ENCODE measurements at regions not wholly inside any gene's neighbourhood (a gene's known extent, or its start where the extent isn't known, plus 50 kb on each side); places are given as distances from the start of the nearest gene placed in this dataset.

DNA sequence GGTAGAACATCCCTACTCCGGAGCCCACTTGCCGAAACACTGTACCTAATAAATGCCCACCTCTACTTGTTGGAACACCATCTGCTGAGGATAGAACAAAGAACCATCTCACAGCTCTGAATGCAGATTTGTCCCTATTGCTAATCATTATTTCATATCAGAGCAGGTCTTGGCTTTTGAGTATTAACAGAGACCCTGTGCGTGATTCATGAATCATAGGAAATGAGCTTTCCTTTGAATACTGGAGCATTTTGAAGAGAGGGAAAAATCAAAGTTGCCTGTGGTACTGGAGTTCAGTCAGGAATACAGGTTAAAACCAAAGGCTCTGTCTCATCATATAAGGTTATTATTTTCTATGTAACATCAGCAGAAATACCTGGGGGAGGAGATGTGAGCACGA is 1132.3 kb downstream of the XPNPEP1 start:
- Mint-ChIP-seq H3K36me3 (peaks cover 7% of the 10 kb centered on the region), H3K4me3 (no peak overlapping the region), H3K27me3 (ENCODE audit: low read depth) (no peaks in the 10 kb centered on the region), H3K27ac (no peak overlapping the region), H3K9me3 (peaks cover 33% of the 10 kb centered on the region), H3K4me1 (no peaks in the 10 kb centered on the region)
- DNase-seq (ENCODE audit: low spot score) = no peak
- ChIA-PET POLR2A (no interaction called here), CTCF (no interaction called here)
- ATAC-seq = no peak
- no peak for TF ChIP-seq MYBL2 (CRISPR knock-in tag; IDR thresholded peaks at IDR 0.05)
- TF ChIP-seq, protein P1, sequence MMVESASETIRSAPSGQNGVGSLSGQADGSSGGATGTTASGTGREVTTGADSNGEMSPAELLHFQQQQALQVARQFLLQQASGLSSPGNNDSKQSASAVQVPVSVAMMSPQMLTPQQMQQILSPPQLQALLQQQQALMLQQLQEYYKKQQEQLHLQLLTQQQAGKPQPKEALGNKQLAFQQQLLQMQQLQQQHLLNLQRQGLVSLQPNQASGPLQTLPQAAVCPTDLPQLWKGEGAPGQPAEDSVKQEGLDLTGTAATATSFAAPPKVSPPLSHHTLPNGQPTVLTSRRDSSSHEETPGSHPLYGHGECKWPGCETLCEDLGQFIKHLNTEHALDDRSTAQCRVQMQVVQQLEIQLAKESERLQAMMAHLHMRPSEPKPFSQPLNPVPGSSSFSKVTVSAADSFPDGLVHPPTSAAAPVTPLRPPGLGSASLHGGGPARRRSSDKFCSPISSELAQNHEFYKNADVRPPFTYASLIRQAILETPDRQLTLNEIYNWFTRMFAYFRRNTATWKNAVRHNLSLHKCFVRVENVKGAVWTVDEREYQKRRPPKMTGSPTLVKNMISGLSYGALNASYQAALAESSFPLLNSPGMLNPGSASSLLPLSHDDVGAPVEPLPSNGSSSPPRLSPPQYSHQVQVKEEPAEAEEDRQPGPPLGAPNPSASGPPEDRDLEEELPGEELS (CRISPR knock-in tag; IDR thresholded peaks at IDR 0.05) = no peak
- no peak for TF ChIP-seq CREM (CRISPR knock-in tag; IDR thresholded peaks at IDR 0.05)
- TF ChIP-seq SMAD4 (CRISPR knock-in tag; IDR thresholded peaks at IDR 0.05) = no peak
- TF ChIP-seq RORB (CRISPR knock-in tag; IDR thresholded peaks at IDR 0.05) = no peak
- TF ChIP-seq, protein P2, sequence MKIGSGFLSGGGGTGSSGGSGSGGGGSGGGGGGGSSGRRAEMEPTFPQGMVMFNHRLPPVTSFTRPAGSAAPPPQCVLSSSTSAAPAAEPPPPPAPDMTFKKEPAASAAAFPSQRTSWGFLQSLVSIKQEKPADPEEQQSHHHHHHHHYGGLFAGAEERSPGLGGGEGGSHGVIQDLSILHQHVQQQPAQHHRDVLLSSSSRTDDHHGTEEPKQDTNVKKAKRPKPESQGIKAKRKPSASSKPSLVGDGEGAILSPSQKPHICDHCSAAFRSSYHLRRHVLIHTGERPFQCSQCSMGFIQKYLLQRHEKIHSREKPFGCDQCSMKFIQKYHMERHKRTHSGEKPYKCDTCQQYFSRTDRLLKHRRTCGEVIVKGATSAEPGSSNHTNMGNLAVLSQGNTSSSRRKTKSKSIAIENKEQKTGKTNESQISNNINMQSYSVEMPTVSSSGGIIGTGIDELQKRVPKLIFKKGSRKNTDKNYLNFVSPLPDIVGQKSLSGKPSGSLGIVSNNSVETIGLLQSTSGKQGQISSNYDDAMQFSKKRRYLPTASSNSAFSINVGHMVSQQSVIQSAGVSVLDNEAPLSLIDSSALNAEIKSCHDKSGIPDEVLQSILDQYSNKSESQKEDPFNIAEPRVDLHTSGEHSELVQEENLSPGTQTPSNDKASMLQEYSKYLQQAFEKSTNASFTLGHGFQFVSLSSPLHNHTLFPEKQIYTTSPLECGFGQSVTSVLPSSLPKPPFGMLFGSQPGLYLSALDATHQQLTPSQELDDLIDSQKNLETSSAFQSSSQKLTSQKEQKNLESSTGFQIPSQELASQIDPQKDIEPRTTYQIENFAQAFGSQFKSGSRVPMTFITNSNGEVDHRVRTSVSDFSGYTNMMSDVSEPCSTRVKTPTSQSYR (CRISPR knock-in tag; IDR thresholded peaks at IDR 0.05) = no peak
- no peak for TF ChIP-seq NFATC4 (CRISPR knock-in tag; IDR thresholded peaks at IDR 0.05)
- TF ChIP-seq, protein P3, sequence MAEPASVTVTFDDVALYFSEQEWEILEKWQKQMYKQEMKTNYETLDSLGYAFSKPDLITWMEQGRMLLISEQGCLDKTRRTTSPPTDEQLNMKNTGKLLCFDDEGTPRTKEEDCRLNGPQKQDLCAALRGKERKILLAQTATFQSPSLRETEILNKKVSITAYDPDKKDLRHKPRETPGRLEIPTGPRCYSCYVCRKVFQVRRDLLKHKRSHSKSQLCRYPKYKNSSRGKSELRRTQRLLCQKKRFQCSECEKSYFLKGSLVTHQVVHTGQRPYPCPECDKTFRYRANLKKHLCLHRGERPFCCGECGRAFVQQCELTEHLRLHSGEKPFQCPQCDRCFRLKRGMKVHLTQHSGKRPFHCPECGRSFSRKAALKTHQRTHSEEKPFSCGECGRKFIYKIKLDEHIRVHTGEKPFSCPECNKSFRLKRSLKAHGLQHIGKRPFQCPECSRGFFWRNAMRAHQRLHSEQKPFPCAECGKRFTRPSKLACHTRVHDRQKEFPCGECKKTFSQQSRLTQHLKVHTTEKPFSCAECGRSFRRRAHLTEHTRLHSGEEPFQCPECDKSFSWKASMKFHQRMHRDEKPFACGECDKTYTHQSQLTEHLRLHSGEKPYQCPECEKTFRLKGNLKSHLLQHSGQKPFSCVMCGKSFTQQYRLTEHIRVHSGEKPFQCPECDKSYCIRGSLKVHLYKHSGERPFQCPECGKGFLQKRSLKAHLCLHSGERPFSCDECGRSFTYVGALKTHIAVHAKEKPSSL (CRISPR knock-in tag; conservative IDR thresholded peaks at IDR 0.05) = no peak
- TF ChIP-seq NR2C2 (CRISPR knock-in tag; IDR thresholded peaks at IDR 0.05) = no peak
- TF ChIP-seq, protein P4, sequence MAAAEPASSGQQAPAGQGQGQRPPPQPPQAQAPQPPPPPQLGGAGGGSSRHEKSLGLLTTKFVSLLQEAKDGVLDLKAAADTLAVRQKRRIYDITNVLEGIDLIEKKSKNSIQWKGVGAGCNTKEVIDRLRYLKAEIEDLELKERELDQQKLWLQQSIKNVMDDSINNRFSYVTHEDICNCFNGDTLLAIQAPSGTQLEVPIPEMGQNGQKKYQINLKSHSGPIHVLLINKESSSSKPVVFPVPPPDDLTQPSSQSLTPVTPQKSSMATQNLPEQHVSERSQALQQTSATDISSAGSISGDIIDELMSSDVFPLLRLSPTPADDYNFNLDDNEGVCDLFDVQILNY (CRISPR knock-in tag; IDR thresholded peaks at IDR 0.05) = no peak
- TF ChIP-seq IRF2 (CRISPR knock-in tag; IDR thresholded peaks at IDR 0.05; ENCODE audit: borderline replicate concordance, low read depth) = no peak

DNA sequence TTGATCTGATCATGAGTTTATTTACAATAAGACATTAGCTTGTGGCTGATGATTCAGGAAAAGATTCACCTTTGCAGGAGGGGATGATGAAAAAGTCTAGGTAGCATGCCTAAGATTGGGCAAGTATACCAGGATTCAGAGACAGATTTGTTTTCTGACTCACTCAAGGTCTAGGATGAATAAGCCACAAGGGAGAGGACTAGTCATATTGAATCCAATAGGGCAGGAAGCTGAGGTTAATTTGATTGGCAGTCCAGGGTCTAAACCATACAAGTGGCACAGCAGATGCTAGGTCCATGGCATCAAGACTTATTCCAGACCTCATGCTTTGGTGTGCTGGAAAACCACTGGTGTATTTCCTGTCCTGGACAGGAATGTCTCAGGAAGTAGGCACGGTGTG is 1133.4 kb downstream of the XPNPEP1 start:
- H3K9me3 Mint-ChIP-seq = peaks cover 35% of the 10 kb centered on the region
- CTCF ChIA-PET = no interaction called here
- H3K27me3 Mint-ChIP-seq (ENCODE audit: low read depth) = no peaks in the 10 kb centered on the region
- H3K27ac Mint-ChIP-seq = no peak overlapping the region
- no peak overlapping the region for H3K4me3 Mint-ChIP-seq
- no peak for ATAC-seq
- POLR2A ChIA-PET = no interaction called here
- DNase-seq (ENCODE audit: low spot score) = no peak
- H3K36me3 Mint-ChIP-seq = peaks cover 18% of the 10 kb centered on the region
- no peaks in the 10 kb centered on the region for H3K4me1 Mint-ChIP-seq
- TF ChIP-seq NR2C2 (CRISPR knock-in tag; IDR thresholded peaks at IDR 0.05) (no peak), ZNF317 (CRISPR knock-in tag; IDR thresholded peaks at IDR 0.05; ENCODE audit: borderline replicate concordance, low read depth) (no peak), ATF1 (CRISPR knock-in tag; IDR thresholded peaks at IDR 0.05) (no peak), GRHL2 (CRISPR knock-in tag; IDR thresholded peaks at IDR 0.05; ENCODE audit: insufficient replicate concordance, severe bottlenecking) (no peak)
- TF ChIP-seq, protein P5, sequence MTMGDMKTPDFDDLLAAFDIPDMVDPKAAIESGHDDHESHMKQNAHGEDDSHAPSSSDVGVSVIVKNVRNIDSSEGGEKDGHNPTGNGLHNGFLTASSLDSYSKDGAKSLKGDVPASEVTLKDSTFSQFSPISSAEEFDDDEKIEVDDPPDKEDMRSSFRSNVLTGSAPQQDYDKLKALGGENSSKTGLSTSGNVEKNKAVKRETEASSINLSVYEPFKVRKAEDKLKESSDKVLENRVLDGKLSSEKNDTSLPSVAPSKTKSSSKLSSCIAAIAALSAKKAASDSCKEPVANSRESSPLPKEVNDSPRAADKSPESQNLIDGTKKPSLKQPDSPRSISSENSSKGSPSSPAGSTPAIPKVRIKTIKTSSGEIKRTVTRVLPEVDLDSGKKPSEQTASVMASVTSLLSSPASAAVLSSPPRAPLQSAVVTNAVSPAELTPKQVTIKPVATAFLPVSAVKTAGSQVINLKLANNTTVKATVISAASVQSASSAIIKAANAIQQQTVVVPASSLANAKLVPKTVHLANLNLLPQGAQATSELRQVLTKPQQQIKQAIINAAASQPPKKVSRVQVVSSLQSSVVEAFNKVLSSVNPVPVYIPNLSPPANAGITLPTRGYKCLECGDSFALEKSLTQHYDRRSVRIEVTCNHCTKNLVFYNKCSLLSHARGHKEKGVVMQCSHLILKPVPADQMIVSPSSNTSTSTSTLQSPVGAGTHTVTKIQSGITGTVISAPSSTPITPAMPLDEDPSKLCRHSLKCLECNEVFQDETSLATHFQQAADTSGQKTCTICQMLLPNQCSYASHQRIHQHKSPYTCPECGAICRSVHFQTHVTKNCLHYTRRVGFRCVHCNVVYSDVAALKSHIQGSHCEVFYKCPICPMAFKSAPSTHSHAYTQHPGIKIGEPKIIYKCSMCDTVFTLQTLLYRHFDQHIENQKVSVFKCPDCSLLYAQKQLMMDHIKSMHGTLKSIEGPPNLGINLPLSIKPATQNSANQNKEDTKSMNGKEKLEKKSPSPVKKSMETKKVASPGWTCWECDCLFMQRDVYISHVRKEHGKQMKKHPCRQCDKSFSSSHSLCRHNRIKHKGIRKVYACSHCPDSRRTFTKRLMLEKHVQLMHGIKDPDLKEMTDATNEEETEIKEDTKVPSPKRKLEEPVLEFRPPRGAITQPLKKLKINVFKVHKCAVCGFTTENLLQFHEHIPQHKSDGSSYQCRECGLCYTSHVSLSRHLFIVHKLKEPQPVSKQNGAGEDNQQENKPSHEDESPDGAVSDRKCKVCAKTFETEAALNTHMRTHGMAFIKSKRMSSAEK (CRISPR knock-in tag; IDR thresholded peaks at IDR 0.05; ENCODE audit: borderline replicate concordance) = no peak
- TF ChIP-seq, protein P6, sequence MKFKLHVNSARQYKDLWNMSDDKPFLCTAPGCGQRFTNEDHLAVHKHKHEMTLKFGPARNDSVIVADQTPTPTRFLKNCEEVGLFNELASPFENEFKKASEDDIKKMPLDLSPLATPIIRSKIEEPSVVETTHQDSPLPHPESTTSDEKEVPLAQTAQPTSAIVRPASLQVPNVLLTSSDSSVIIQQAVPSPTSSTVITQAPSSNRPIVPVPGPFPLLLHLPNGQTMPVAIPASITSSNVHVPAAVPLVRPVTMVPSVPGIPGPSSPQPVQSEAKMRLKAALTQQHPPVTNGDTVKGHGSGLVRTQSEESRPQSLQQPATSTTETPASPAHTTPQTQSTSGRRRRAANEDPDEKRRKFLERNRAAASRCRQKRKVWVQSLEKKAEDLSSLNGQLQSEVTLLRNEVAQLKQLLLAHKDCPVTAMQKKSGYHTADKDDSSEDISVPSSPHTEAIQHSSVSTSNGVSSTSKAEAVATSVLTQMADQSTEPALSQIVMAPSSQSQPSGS (CRISPR knock-in tag; IDR thresholded peaks at IDR 0.05; ENCODE audit: borderline replicate concordance, low read depth) = no peak
- TF ChIP-seq, protein P7, sequence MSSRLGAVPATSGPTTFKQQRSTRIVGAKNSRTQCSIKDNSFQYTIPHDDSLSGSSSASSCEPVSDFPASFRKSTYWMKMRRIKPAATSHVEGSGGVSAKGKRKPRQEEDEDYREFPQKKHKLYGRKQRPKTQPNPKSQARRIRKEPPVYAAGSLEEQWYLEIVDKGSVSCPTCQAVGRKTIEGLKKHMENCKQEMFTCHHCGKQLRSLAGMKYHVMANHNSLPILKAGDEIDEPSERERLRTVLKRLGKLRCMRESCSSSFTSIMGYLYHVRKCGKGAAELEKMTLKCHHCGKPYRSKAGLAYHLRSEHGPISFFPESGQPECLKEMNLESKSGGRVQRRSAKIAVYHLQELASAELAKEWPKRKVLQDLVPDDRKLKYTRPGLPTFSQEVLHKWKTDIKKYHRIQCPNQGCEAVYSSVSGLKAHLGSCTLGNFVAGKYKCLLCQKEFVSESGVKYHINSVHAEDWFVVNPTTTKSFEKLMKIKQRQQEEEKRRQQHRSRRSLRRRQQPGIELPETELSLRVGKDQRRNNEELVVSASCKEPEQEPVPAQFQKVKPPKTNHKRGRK (CRISPR knock-in tag; IDR thresholded peaks at IDR 0.05; ENCODE audit: borderline replicate concordance) = no peak
- TF ChIP-seq, protein P8, sequence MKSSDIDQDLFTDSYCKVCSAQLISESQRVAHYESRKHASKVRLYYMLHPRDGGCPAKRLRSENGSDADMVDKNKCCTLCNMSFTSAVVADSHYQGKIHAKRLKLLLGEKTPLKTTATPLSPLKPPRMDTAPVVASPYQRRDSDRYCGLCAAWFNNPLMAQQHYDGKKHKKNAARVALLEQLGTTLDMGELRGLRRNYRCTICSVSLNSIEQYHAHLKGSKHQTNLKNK (CRISPR knock-in tag; IDR thresholded peaks at IDR 0.05) = no peak

Measured in WTC11 (cell line).